H9 (cell line): ENCODE measurements at regions not wholly inside any gene's neighbourhood (a gene's known extent, or its start where the extent isn't known, plus 50 kb on each side); places are given as distances from the start of the nearest gene placed in this dataset.
"Not testable (repeated sequence)": the region's sequence is repeated elsewhere in the genome, so short reads cannot be mapped to it uniquely, and the experiment has no call there.

Experiments used
- DNase-seq: peaks from one replicate; pipeline ENCODE4 v3.0.0-alpha.2; 2017
- H2AFZ ChIP-seq: one replicate; pipeline ENCODE4 v1.6.1; 2013; ENCODE audit warnings: mild to moderate bottlenecking, low read length, control low read depth, moderate library complexity
- H2AK5ac ChIP-seq: 2 replicates; pipeline ENCODE4 v1.6.1; 2013; ENCODE audit warnings: low read length, control low read depth, mixed read lengths; ENCODE audit not compliant: insufficient read length
- H2BK120ac ChIP-seq: one replicate; pipeline ENCODE4 v1.6.1; 2013; ENCODE audit warnings: low read depth, mild to moderate bottlenecking, low read length, control low read depth, inconsistent platforms; ENCODE audit not compliant: poor library complexity, severe bottlenecking
- H2BK12ac ChIP-seq: 2 replicates; pipeline ENCODE4 v1.6.1; 2013; ENCODE audit warnings: low read length, control low read depth, mixed read lengths, low read depth; ENCODE audit not compliant: insufficient read length
- H2BK15ac ChIP-seq: 2 replicates; pipeline ENCODE4 v1.6.1; 2013; ENCODE audit warnings: low read depth, low read length, control low read depth
- H2BK20ac ChIP-seq: one replicate; pipeline ENCODE4 v1.6.1; 2013; ENCODE audit warnings: low read depth, mild to moderate bottlenecking, low read length, control low read depth, inconsistent platforms; ENCODE audit not compliant: poor library complexity, severe bottlenecking
- H2BK5ac ChIP-seq: 2 replicates; pipeline ENCODE4 v1.6.1; 2013; ENCODE audit warnings: low read length, control low read depth, mixed read lengths; ENCODE audit not compliant: insufficient read length
- H3K14ac ChIP-seq: 2 replicates; pipeline ENCODE4 v1.6.1; 2013; ENCODE audit warnings: low read length, control low read depth; ENCODE audit not compliant: insufficient read depth
- H3K18ac ChIP-seq: 2 replicates; pipeline ENCODE4 v1.6.1; 2013; ENCODE audit warnings: low read depth, mild to moderate bottlenecking, mixed read lengths, low read length, control low read depth; ENCODE audit not compliant: insufficient read length
- H3K23ac ChIP-seq: 2 replicates; pipeline ENCODE4 v1.6.1; 2013; ENCODE audit warnings: low read length, control low read depth, mixed read lengths, low read depth; ENCODE audit not compliant: insufficient read length
- H3K23me2 ChIP-seq: 2 replicates; pipeline ENCODE4 v1.6.1; 2013; ENCODE audit warnings: low read depth, mild to moderate bottlenecking, mixed read lengths, low read length, control low read depth; ENCODE audit not compliant: insufficient read length, poor library complexity, severe bottlenecking
- H3K27ac ChIP-seq: 2 replicates; pipeline ENCODE4 v1.5.1; 2013; ENCODE audit warnings: low read length, control low read depth, mixed read lengths, low read depth; ENCODE audit not compliant: insufficient read length
- H3K27me3 ChIP-seq: 2 replicates; pipeline ENCODE4 v1.6.1; 2013; ENCODE audit warnings: low read length, control low read depth, inconsistent platforms; ENCODE audit not compliant: insufficient read depth
- H3K4ac ChIP-seq: 2 replicates; pipeline ENCODE4 v1.6.1; 2013; ENCODE audit warnings: low read depth, mild to moderate bottlenecking, control low read depth, inconsistent platforms, low read length, moderate library complexity
- H3K4me1 ChIP-seq: 2 replicates; pipeline ENCODE4 v1.6.1; 2013; ENCODE audit warnings: low read length, control low read depth, inconsistent platforms; ENCODE audit not compliant: insufficient read depth
- H3K4me2 ChIP-seq: 2 replicates; pipeline ENCODE4 v1.6.1; 2013; ENCODE audit warnings: low read length, control low read depth, mixed read lengths; ENCODE audit not compliant: insufficient read length, insufficient read depth
- H3K56ac ChIP-seq: 2 replicates; pipeline ENCODE4 v1.6.1; 2013; ENCODE audit warnings: low read depth, mild to moderate bottlenecking, mixed read lengths, low read length, control low read depth; ENCODE audit not compliant: insufficient read length
- H3K79me1 ChIP-seq: 2 replicates; pipeline ENCODE4 v1.6.1; 2013; ENCODE audit warnings: low read depth, mild to moderate bottlenecking, moderate library complexity, low read length, control low read depth, inconsistent platforms; ENCODE audit not compliant: insufficient read depth, poor library complexity, severe bottlenecking
- H3K79me2 ChIP-seq: 2 replicates; pipeline ENCODE4 v1.6.1; 2013; ENCODE audit warnings: low read length, control low read depth, inconsistent platforms; ENCODE audit not compliant: insufficient read depth
- H3K9ac ChIP-seq: 2 replicates; pipeline ENCODE4 v1.6.1; 2013; ENCODE audit warnings: low read length, control low read depth, mixed read lengths; ENCODE audit not compliant: insufficient read length; ENCODE audit errors: extremely low read depth
- H3K9me3 ChIP-seq: one replicate; pipeline ENCODE4 v1.6.1; 2013; ENCODE audit warnings: low read depth, low read length, inconsistent platforms; ENCODE audit not compliant: control insufficient read depth
- H3T11ph ChIP-seq: one replicate; pipeline ENCODE4 v1.6.1; 2013; ENCODE audit warnings: mild to moderate bottlenecking, low read length, control low read depth, inconsistent platforms
- H4K20me1 ChIP-seq: one replicate; pipeline ENCODE4 v1.6.1; 2013; ENCODE audit not compliant: control insufficient read depth, insufficient read length, insufficient read depth
- H4K5ac ChIP-seq: 2 replicates; pipeline ENCODE4 v1.6.1; 2013; ENCODE audit warnings: low read depth, mild to moderate bottlenecking, mixed read lengths, low read length, control low read depth; ENCODE audit not compliant: insufficient read length
- H4K8ac ChIP-seq: replicated peaks from 2 replicates; pipeline ENCODE4 v1.6.1; 2013; ENCODE audit warnings: low read length, control low read depth, mixed read lengths, low read depth; ENCODE audit not compliant: insufficient read length
- H4K91ac ChIP-seq: 2 replicates; pipeline ENCODE4 v1.6.1; 2013; ENCODE audit warnings: low read depth, mild to moderate bottlenecking, moderate library complexity, mixed read lengths, low read length, control low read depth; ENCODE audit not compliant: insufficient read length
- H3K27ac Mint-ChIP-seq, 3 experiments: 2 replicates in 2 of 3; 3 replicates in 1 of 3; pipeline ENCODE4 v1.8.0; 2020 to 2021; ENCODE audit warnings: mixed read lengths in 3 of 3, mild to moderate bottlenecking in 1 of 3, moderate library complexity in 1 of 3
- H3K27me3 Mint-ChIP-seq: 2 replicates; pipeline ENCODE4 v1.8.0; 2021; ENCODE audit warnings: low read depth, mild to moderate bottlenecking, moderate library complexity, mixed read lengths
- H3K36me3 Mint-ChIP-seq, 3 experiments: 2 replicates in 2 of 3; 3 replicates in 1 of 3; pipeline ENCODE4 v1.8.0; 2020 to 2021; ENCODE audit warnings: low read depth in 3 of 3, mixed read lengths in 3 of 3; ENCODE audit not compliant: insufficient read depth in 1 of 3
- H3K4me1 Mint-ChIP-seq, 2 experiments: 2 replicates each; pipeline ENCODE4 v1.8.0; 2020; ENCODE audit warnings: mixed read lengths in 2 of 2
- H3K4me3 Mint-ChIP-seq, 2 experiments: 2 replicates in 1 of 2; 3 replicates in 1 of 2; pipeline ENCODE4 v1.8.0; 2020 to 2021; ENCODE audit warnings: mild to moderate bottlenecking in 2 of 2, mixed read lengths in 2 of 2, moderate library complexity in 1 of 2
- H3K9me3 Mint-ChIP-seq, 2 experiments: 2 replicates in 1 of 2; 3 replicates in 1 of 2; pipeline ENCODE4 v1.8.0; 2020; ENCODE audit warnings: mild to moderate bottlenecking in 2 of 2, mixed read lengths in 2 of 2, moderate library complexity in 1 of 2
- CTCF ChIP-seq: fragments of 200-600 bp; sonication (generic); conservative IDR thresholded peaks from 3 replicates; pipeline ENCODE4 v1.8.0; 2021; ENCODE audit warnings: antibody characterized with exemption, mild to moderate bottlenecking
- WGBS: extraction: QIAGEN DNeasy Blood & Tissue Kit; methylation state at CpG from one replicate; pipeline ENCODE4 v1.1.7; 2013; ENCODE audit warnings: missing lambda C conversion rate, low lambda C conversion rate, mixed read lengths; ENCODE audit not compliant: insufficient read length; ENCODE audit errors: extremely low coverage; 5-methylcytosine and 5-hydroxymethylcytosine counted together

GRCh38 chr4:103493450-103494159, 226.2 kb downstream of the TACR3 start:
- H3K9me3 Mint-ChIP-seq: peaks cover 0 to 3% of the 10 kb centered on the region in 2 experiments; a peak in 1 of 5 replicates
- no peak overlapping the region for H3K27ac Mint-ChIP-seq
- Histone ChIP-seq H3K9me3 (no peaks in the 10 kb centered on the region), H4K5ac (no peak overlapping the region), H3K79me2 (no peaks in the 10 kb centered on the region), H3K27me3 (no peaks in the 10 kb centered on the region), H3K14ac (no peak overlapping the region), H2AFZ (no peak overlapping the region), H2BK120ac (no peak overlapping the region), H2AK5ac (no peak overlapping the region), H3K27ac (no peak overlapping the region), H3K4ac (no peak overlapping the region), H4K20me1 (no peaks in the 10 kb centered on the region), H3K4me2 (no peak overlapping the region), H4K91ac (no peak overlapping the region), H3K23me2 (no peaks in the 10 kb centered on the region), H4K8ac (no peak overlapping the region), H3K18ac (no peak overlapping the region), H3K4me1 (no peaks in the 10 kb centered on the region), H3K9ac (no peak overlapping the region), H2BK5ac (no peak overlapping the region), H2BK20ac (no peak overlapping the region), H3K23ac (no peak overlapping the region), H2BK15ac (no peak overlapping the region), H3K56ac (no peak overlapping the region), H3T11ph (no peak overlapping the region), H3K79me1 (no peaks in the 10 kb centered on the region), H2BK12ac (no peak overlapping the region)
- no peak overlapping the region for H3K4me3 Mint-ChIP-seq
- 0 out of 4 replicates have a peak, but pooled peaks cover 0 to 3% of the 10 kb centered on the region in 2 experiments for H3K4me1 Mint-ChIP-seq
- no CpG with 5 or more reads among the region's 4 CpGs for WGBS
- peaks cover 0 to 2% (median 0%) of the 10 kb centered on the region in 3 experiments; a peak in 1 of 7 replicates for H3K36me3 Mint-ChIP-seq
- DNase-seq: no peak
- no peak for TF ChIP-seq CTCF
- H3K27me3 Mint-ChIP-seq: no peaks in the 10 kb centered on the region

GRCh38 chr4:103485296-103485695, 234.5 kb downstream of the TACR3 start:
- H3K23me2 ChIP-seq, H3K27me3 ChIP-seq, H3K4me2 ChIP-seq, H3K27ac Mint-ChIP-seq, H2BK15ac ChIP-seq, H3K56ac ChIP-seq, H3K4me1 Mint-ChIP-seq, H3T11ph ChIP-seq, H3K4ac ChIP-seq, H3K9ac ChIP-seq, H4K5ac ChIP-seq, H2AFZ ChIP-seq, H3K23ac ChIP-seq, H4K8ac ChIP-seq, H3K36me3 Mint-ChIP-seq, H3K18ac ChIP-seq, H2BK5ac ChIP-seq, H3K79me2 ChIP-seq, H3K14ac ChIP-seq, H2AK5ac ChIP-seq, H3K27me3 Mint-ChIP-seq, H3K27ac ChIP-seq, H4K91ac ChIP-seq, H3K79me1 ChIP-seq, H2BK20ac ChIP-seq, H3K4me1 ChIP-seq, H4K20me1 ChIP-seq, H2BK12ac ChIP-seq, H3K9me3 ChIP-seq, DNase-seq, H2BK120ac ChIP-seq, H3K4me3 Mint-ChIP-seq: not testable (repeated sequence)
- H3K9me3 Mint-ChIP-seq: peaks cover 5 to 14% of the 10 kb centered on the region in 2 experiments; a peak in 3 of 5 replicates
- no CpG with 5 or more reads among the region's 4 CpGs for WGBS
